Skeletal muscle tissue (tissue), 3 donors: ENCODE measurements at regions not wholly inside any gene's neighbourhood (a gene's known extent, or its start where the extent isn't known, plus 50 kb on each side); places are given as distances from the start of the nearest gene placed in this dataset.

Source experiments
- H3K27ac ChIP-seq: one replicate; pipeline ENCODE4 v1.7.0; 2013; ENCODE audit warnings: mild to moderate bottlenecking, low read depth, low read length, inconsistent platforms
- H3K27me3 ChIP-seq, 3 donors: one replicate each; pipeline ENCODE4 v1.7.0; 2013; ENCODE audit warnings: low read length in 3 of 3; ENCODE audit not compliant: control insufficient read depth in 3 of 3, insufficient read depth in 3 of 3
- H3K36me3 ChIP-seq, 3 donors: one replicate each; pipeline ENCODE4 v1.7.0; 2013; ENCODE audit warnings: low read length in 3 of 3; ENCODE audit not compliant: control insufficient read depth in 3 of 3, insufficient read depth in 3 of 3
- H3K4me1 ChIP-seq, 3 donors: one replicate each; pipeline ENCODE4 v1.7.0; 2013; ENCODE audit warnings: low read length in 3 of 3, mild to moderate bottlenecking in 3 of 3; ENCODE audit not compliant: control insufficient read depth in 3 of 3, insufficient read depth in 3 of 3
- H3K4me3 ChIP-seq, 3 donors: one replicate each; pipeline ENCODE4 v1.7.0; 2013; ENCODE audit warnings: low read length in 3 of 3
- H3K9ac ChIP-seq, 3 donors: one replicate each; pipeline ENCODE4 v1.7.0; 2013; ENCODE audit warnings: low read length in 3 of 3, mild to moderate bottlenecking in 3 of 3, moderate library complexity in 2 of 3, low read depth in 1 of 3
- H3K9me3 ChIP-seq, 3 donors: one replicate each; pipeline ENCODE4 v1.7.0; 2013; ENCODE audit warnings: low read length in 3 of 3; ENCODE audit not compliant: control insufficient read depth in 3 of 3
- donor health status: Osteomylitis.

GRCh38 chr12:89976866-89977265 lies 268.2 kb upstream of the ATP2B1 start:
- H3K27me3 ChIP-seq = no peaks in the 10 kb centered on the region
- H3K9me3 ChIP-seq = no peaks in the 10 kb centered on the region
- peak overlapping the region in 1 of 3 donors; percentile 49 for H3K4me3 ChIP-seq
- no peaks in the 10 kb centered on the region for H3K36me3 ChIP-seq
- no peak overlapping the region for H3K9ac ChIP-seq
- H3K27ac ChIP-seq = no peak overlapping the region
- peaks cover 6 to 12% (median 12%) of the 10 kb centered on the region in 3 donors for H3K4me1 ChIP-seq

- no peaks in the 10 kb centered on the region for H3K36me3 ChIP-seq
- no peak overlapping the region for H3K4me3 ChIP-seq
- H3K27ac ChIP-seq = no peak overlapping the region
- no peak overlapping the region for H3K9ac ChIP-seq
- H3K27me3 ChIP-seq = no peaks in the 10 kb centered on the region
- no peaks in the 10 kb centered on the region for H3K9me3 ChIP-seq
- H3K4me1 ChIP-seq = peaks cover 6 to 12% (median 12%) of the 10 kb centered on the region in 3 donors
Observed at GRCh38 chr12:89975574-89975973, 266.9 kb upstream of the ATP2B1 start.

GRCh38 chr12:89971880-89972279 lies 263.2 kb upstream of the ATP2B1 start:
- Histone ChIP-seq H3K4me1 (peaks cover 0 to 2% (median under 1%) of the 10 kb centered on the region in 3 donors), H3K9me3 (no peaks in the 10 kb centered on the region), H3K9ac (no peak overlapping the region), H3K27me3 (no peaks in the 10 kb centered on the region), H3K27ac (no peak overlapping the region), H3K36me3 (no peaks in the 10 kb centered on the region), H3K4me3 (no peak overlapping the region)

DNA sequence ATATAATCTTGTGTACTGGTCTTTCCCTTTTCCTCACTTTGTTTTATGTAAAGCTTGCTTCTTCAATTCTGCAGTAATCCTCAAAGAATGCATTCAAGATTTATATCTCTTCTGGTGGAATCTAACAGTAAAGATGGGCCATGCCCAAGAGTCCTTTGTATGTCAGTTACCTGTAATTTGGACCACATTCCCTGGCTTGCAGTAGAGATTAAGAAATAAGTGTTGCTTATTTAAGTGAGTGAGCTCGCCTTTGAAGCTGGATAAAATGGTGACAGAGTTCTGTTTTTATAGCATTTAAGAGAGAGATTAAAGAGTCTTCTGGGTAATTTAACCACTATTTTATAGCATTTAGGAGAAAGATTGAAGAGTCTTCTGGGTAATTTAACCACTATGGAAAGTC lies 262.1 kb upstream of the ATP2B1 start:
- Histone ChIP-seq H3K27ac (no peak overlapping the region), H3K4me3 (no peak overlapping the region), H3K9ac (no peak overlapping the region), H3K4me1 (no peaks in the 10 kb centered on the region), H3K27me3 (no peaks in the 10 kb centered on the region), H3K36me3 (no peaks in the 10 kb centered on the region), H3K9me3 (no peaks in the 10 kb centered on the region)

GRCh38 chr12:89969093-89969492 lies 260.5 kb upstream of the ATP2B1 start:
- Histone ChIP-seq H3K27me3 (no peaks in the 10 kb centered on the region), H3K9me3 (no peaks in the 10 kb centered on the region), H3K4me1 (no peaks in the 10 kb centered on the region), H3K27ac (no peak overlapping the region), H3K9ac (no peak overlapping the region), H3K36me3 (no peaks in the 10 kb centered on the region), H3K4me3 (no peak overlapping the region)

DNA sequence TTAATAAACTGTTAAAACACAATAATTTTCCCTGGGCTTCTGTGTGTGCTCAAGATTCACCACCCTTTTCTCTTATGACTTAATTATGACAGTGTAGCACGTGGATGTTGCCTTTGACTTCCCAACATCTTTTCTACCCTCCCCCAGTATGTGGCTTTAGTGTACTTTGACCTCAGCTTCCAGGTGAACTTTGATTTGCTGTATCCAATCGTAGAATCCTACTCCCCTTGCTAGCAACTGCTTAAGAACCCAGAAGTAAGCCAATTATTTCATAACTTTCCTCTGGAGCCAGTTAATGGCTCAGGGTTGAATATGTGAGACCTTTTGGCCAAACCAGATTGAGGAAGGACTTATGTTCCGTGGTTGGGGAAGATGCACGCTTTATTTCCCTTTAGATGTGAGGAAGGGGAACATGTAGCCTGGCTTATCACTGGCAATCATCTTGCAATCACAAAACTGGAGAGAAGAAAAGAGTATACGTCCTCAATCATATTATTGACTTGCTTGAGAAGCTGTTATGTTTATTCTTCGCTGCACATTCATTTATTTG lies 259.6 kb upstream of the ATP2B1 start:
- H3K4me1 ChIP-seq = no peaks in the 10 kb centered on the region
- H3K36me3 ChIP-seq = no peaks in the 10 kb centered on the region
- H3K27ac ChIP-seq = no peak overlapping the region
- H3K27me3 ChIP-seq = no peaks in the 10 kb centered on the region
- H3K4me3 ChIP-seq = no peak overlapping the region
- no peak overlapping the region for H3K9ac ChIP-seq
- no peaks in the 10 kb centered on the region for H3K9me3 ChIP-seq

DNA sequence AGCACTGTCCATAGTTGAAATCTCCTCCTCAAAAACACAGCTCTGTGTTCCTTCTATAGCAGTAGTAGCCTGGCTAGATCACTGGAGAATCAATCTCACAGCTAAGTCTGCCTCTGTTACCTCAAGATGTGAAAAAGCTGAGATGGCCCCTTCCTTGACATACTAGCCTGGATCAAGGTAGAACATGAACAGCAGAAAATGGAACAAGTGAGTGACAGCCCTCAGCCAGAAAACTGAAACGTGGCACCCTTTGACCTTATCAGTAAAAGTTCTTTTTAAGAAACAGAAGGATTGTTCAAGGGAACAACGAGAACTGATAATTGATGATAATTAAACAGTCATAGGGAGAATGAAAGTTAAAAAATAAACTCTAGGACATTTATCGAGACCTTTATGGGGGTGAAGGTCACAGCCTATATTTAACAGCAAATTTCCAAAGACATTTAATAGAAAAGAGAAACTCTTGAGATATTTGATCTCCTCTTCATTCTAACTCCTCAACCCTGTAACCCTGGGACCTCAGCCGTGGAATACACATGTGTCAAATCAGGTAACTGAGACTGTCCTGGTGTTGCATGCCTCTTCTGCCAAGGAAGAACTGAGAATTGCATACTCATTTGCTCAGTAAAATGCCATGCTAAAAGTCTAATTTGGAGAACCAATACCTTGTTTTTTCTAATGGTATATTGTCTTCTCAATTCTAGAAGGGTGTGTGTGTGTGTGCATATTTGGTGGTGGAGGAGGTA lies 258.0 kb upstream of the ATP2B1 start:
- Histone ChIP-seq H3K27me3 (no peaks in the 10 kb centered on the region), H3K4me1 (no peaks in the 10 kb centered on the region), H3K27ac (no peak overlapping the region), H3K36me3 (no peaks in the 10 kb centered on the region), H3K9ac (no peak overlapping the region), H3K9me3 (no peaks in the 10 kb centered on the region), H3K4me3 (no peak overlapping the region)

DNA sequence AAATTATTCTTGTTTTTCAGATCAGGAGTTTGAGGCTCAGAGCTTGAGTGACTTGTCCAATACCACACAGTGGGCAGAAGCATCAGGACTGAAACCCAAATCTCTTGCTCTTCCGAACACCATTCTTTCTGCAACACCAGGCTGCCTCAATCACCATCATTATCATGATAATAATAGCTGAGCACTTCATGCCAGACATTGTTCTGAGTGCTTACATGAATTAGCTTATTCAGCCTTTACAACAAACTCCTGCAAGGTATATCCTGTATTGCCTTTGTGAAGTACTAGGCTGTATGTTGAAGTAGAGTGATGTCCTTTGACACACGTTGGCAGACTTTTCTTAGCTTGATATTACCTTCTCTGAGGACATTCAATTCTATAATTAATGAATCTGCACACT lies 257.4 kb upstream of the ATP2B1 start:
- no peak overlapping the region for H3K4me3 ChIP-seq
- no peaks in the 10 kb centered on the region for H3K4me1 ChIP-seq
- no peaks in the 10 kb centered on the region for H3K36me3 ChIP-seq
- H3K27ac ChIP-seq = no peak overlapping the region
- H3K27me3 ChIP-seq = no peaks in the 10 kb centered on the region
- H3K9ac ChIP-seq = no peak overlapping the region
- no peaks in the 10 kb centered on the region for H3K9me3 ChIP-seq

DNA sequence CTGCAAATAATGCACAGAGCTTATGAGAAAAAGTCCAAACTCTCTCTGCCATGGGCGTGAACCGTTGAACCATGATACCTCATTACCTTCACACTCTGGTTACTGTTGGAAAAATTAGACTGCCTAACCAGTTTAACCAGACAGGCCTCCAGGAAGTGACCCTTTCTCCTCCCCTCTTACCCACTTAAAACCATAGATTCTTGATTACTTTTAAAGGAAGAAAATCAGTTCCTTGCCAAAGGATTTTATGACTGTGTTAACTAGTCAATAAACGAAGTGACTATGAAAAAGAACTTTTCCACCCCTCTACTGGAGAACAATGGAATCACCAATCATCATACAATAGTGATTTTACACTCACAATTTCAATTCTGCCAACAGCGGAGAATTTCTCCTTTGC lies 254.0 kb upstream of the ATP2B1 start:
- H3K27ac ChIP-seq = no peak overlapping the region
- H3K4me3 ChIP-seq = no peak overlapping the region
- H3K4me1 ChIP-seq = no peaks in the 10 kb centered on the region
- H3K9ac ChIP-seq = no peak overlapping the region
- H3K9me3 ChIP-seq = no peaks in the 10 kb centered on the region
- no peaks in the 10 kb centered on the region for H3K27me3 ChIP-seq
- H3K36me3 ChIP-seq = no peaks in the 10 kb centered on the region

GRCh38 chr12:89960607-89961394 lies 252.2 kb upstream of the ATP2B1 start:
- Histone ChIP-seq H3K9me3 (no peaks in the 10 kb centered on the region), H3K9ac (no peak overlapping the region), H3K4me3 (no peak overlapping the region), H3K4me1 (no peaks in the 10 kb centered on the region), H3K27me3 (no peaks in the 10 kb centered on the region), H3K27ac (no peak overlapping the region), H3K36me3 (no peaks in the 10 kb centered on the region)
